H9 (cell line): ENCODE measurements at regions not wholly inside any gene's neighbourhood (a gene's known extent, or its start where the extent isn't known, plus 50 kb on each side); places are given as distances from the start of the nearest gene placed in this dataset.

Source experiments
- DNase-seq: peaks from one replicate; pipeline ENCODE4 v3.0.0-alpha.2; 2017
- H2AFZ ChIP-seq: one replicate; pipeline ENCODE4 v1.6.1; 2013; ENCODE audit warnings: mild to moderate bottlenecking, low read length, control low read depth, moderate library complexity
- H2AK5ac ChIP-seq: 2 replicates; pipeline ENCODE4 v1.6.1; 2013; ENCODE audit warnings: low read length, control low read depth, mixed read lengths; ENCODE audit not compliant: insufficient read length
- H2BK120ac ChIP-seq: one replicate; pipeline ENCODE4 v1.6.1; 2013; ENCODE audit warnings: low read depth, mild to moderate bottlenecking, low read length, control low read depth, inconsistent platforms; ENCODE audit not compliant: poor library complexity, severe bottlenecking
- H2BK12ac ChIP-seq: 2 replicates; pipeline ENCODE4 v1.6.1; 2013; ENCODE audit warnings: low read length, control low read depth, mixed read lengths, low read depth; ENCODE audit not compliant: insufficient read length
- H2BK15ac ChIP-seq: 2 replicates; pipeline ENCODE4 v1.6.1; 2013; ENCODE audit warnings: low read depth, low read length, control low read depth
- H2BK20ac ChIP-seq: one replicate; pipeline ENCODE4 v1.6.1; 2013; ENCODE audit warnings: low read depth, mild to moderate bottlenecking, low read length, control low read depth, inconsistent platforms; ENCODE audit not compliant: poor library complexity, severe bottlenecking
- H2BK5ac ChIP-seq: 2 replicates; pipeline ENCODE4 v1.6.1; 2013; ENCODE audit warnings: low read length, control low read depth, mixed read lengths; ENCODE audit not compliant: insufficient read length
- H3K14ac ChIP-seq: 2 replicates; pipeline ENCODE4 v1.6.1; 2013; ENCODE audit warnings: low read length, control low read depth; ENCODE audit not compliant: insufficient read depth
- H3K18ac ChIP-seq: 2 replicates; pipeline ENCODE4 v1.6.1; 2013; ENCODE audit warnings: low read depth, mild to moderate bottlenecking, mixed read lengths, low read length, control low read depth; ENCODE audit not compliant: insufficient read length
- H3K23ac ChIP-seq: 2 replicates; pipeline ENCODE4 v1.6.1; 2013; ENCODE audit warnings: low read length, control low read depth, mixed read lengths, low read depth; ENCODE audit not compliant: insufficient read length
- H3K23me2 ChIP-seq: 2 replicates; pipeline ENCODE4 v1.6.1; 2013; ENCODE audit warnings: low read depth, mild to moderate bottlenecking, mixed read lengths, low read length, control low read depth; ENCODE audit not compliant: insufficient read length, poor library complexity, severe bottlenecking
- H3K27ac ChIP-seq: 2 replicates; pipeline ENCODE4 v1.5.1; 2013; ENCODE audit warnings: low read length, control low read depth, mixed read lengths, low read depth; ENCODE audit not compliant: insufficient read length
- H3K27me3 ChIP-seq: 2 replicates; pipeline ENCODE4 v1.6.1; 2013; ENCODE audit warnings: low read length, control low read depth, inconsistent platforms; ENCODE audit not compliant: insufficient read depth
- H3K4ac ChIP-seq: 2 replicates; pipeline ENCODE4 v1.6.1; 2013; ENCODE audit warnings: low read depth, mild to moderate bottlenecking, control low read depth, inconsistent platforms, low read length, moderate library complexity
- H3K4me1 ChIP-seq: 2 replicates; pipeline ENCODE4 v1.6.1; 2013; ENCODE audit warnings: low read length, control low read depth, inconsistent platforms; ENCODE audit not compliant: insufficient read depth
- H3K4me2 ChIP-seq: 2 replicates; pipeline ENCODE4 v1.6.1; 2013; ENCODE audit warnings: low read length, control low read depth, mixed read lengths; ENCODE audit not compliant: insufficient read length, insufficient read depth
- H3K56ac ChIP-seq: 2 replicates; pipeline ENCODE4 v1.6.1; 2013; ENCODE audit warnings: low read depth, mild to moderate bottlenecking, mixed read lengths, low read length, control low read depth; ENCODE audit not compliant: insufficient read length
- H3K79me1 ChIP-seq: 2 replicates; pipeline ENCODE4 v1.6.1; 2013; ENCODE audit warnings: low read depth, mild to moderate bottlenecking, moderate library complexity, low read length, control low read depth, inconsistent platforms; ENCODE audit not compliant: insufficient read depth, poor library complexity, severe bottlenecking
- H3K79me2 ChIP-seq: 2 replicates; pipeline ENCODE4 v1.6.1; 2013; ENCODE audit warnings: low read length, control low read depth, inconsistent platforms; ENCODE audit not compliant: insufficient read depth
- H3K9ac ChIP-seq: 2 replicates; pipeline ENCODE4 v1.6.1; 2013; ENCODE audit warnings: low read length, control low read depth, mixed read lengths; ENCODE audit not compliant: insufficient read length; ENCODE audit errors: extremely low read depth
- H3K9me3 ChIP-seq: one replicate; pipeline ENCODE4 v1.6.1; 2013; ENCODE audit warnings: low read depth, low read length, inconsistent platforms; ENCODE audit not compliant: control insufficient read depth
- H3T11ph ChIP-seq: one replicate; pipeline ENCODE4 v1.6.1; 2013; ENCODE audit warnings: mild to moderate bottlenecking, low read length, control low read depth, inconsistent platforms
- H4K20me1 ChIP-seq: one replicate; pipeline ENCODE4 v1.6.1; 2013; ENCODE audit not compliant: control insufficient read depth, insufficient read length, insufficient read depth
- H4K5ac ChIP-seq: 2 replicates; pipeline ENCODE4 v1.6.1; 2013; ENCODE audit warnings: low read depth, mild to moderate bottlenecking, mixed read lengths, low read length, control low read depth; ENCODE audit not compliant: insufficient read length
- H4K8ac ChIP-seq: replicated peaks from 2 replicates; pipeline ENCODE4 v1.6.1; 2013; ENCODE audit warnings: low read length, control low read depth, mixed read lengths, low read depth; ENCODE audit not compliant: insufficient read length
- H4K91ac ChIP-seq: 2 replicates; pipeline ENCODE4 v1.6.1; 2013; ENCODE audit warnings: low read depth, mild to moderate bottlenecking, moderate library complexity, mixed read lengths, low read length, control low read depth; ENCODE audit not compliant: insufficient read length
- H3K27ac Mint-ChIP-seq, 3 experiments: 2 replicates in 2 of 3; 3 replicates in 1 of 3; pipeline ENCODE4 v1.8.0; 2020 to 2021; ENCODE audit warnings: mixed read lengths in 3 of 3, mild to moderate bottlenecking in 1 of 3, moderate library complexity in 1 of 3
- H3K27me3 Mint-ChIP-seq: 2 replicates; pipeline ENCODE4 v1.8.0; 2021; ENCODE audit warnings: low read depth, mild to moderate bottlenecking, moderate library complexity, mixed read lengths
- H3K36me3 Mint-ChIP-seq, 3 experiments: 2 replicates in 2 of 3; 3 replicates in 1 of 3; pipeline ENCODE4 v1.8.0; 2020 to 2021; ENCODE audit warnings: low read depth in 3 of 3, mixed read lengths in 3 of 3; ENCODE audit not compliant: insufficient read depth in 1 of 3
- H3K4me1 Mint-ChIP-seq, 2 experiments: 2 replicates each; pipeline ENCODE4 v1.8.0; 2020; ENCODE audit warnings: mixed read lengths in 2 of 2
- H3K4me3 Mint-ChIP-seq, 2 experiments: 2 replicates in 1 of 2; 3 replicates in 1 of 2; pipeline ENCODE4 v1.8.0; 2020 to 2021; ENCODE audit warnings: mild to moderate bottlenecking in 2 of 2, mixed read lengths in 2 of 2, moderate library complexity in 1 of 2
- H3K9me3 Mint-ChIP-seq, 2 experiments: 2 replicates in 1 of 2; 3 replicates in 1 of 2; pipeline ENCODE4 v1.8.0; 2020; ENCODE audit warnings: mild to moderate bottlenecking in 2 of 2, mixed read lengths in 2 of 2, moderate library complexity in 1 of 2
- CTCF ChIP-seq: fragments of 200-600 bp; sonication (generic); conservative IDR thresholded peaks from 3 replicates; pipeline ENCODE4 v1.8.0; 2021; ENCODE audit warnings: antibody characterized with exemption, mild to moderate bottlenecking
- WGBS: extraction: QIAGEN DNeasy Blood & Tissue Kit; methylation state at CpG from one replicate; pipeline ENCODE4 v1.1.7; 2013; ENCODE audit warnings: missing lambda C conversion rate, low lambda C conversion rate, mixed read lengths; ENCODE audit not compliant: insufficient read length; ENCODE audit errors: extremely low coverage; 5-methylcytosine and 5-hydroxymethylcytosine counted together

GRCh38 chr15:69658411-69658945 is 205.9 kb downstream of the RPLP1 start:
- Histone ChIP-seq H2AFZ (no peak overlapping the region), H3K79me2 (no peaks in the 10 kb centered on the region), H3K23me2 (no peaks in the 10 kb centered on the region), H3K14ac (no peak overlapping the region), H3K23ac (no peak overlapping the region), H3K56ac (no peak overlapping the region), H3K4ac (no peak overlapping the region), H3K79me1 (no peaks in the 10 kb centered on the region), H3K4me2 (no peak overlapping the region), H3K27ac (no peak overlapping the region), H2BK5ac (no peak overlapping the region), H2BK20ac (no peak overlapping the region), H4K91ac (no peak overlapping the region), H3K18ac (no peak overlapping the region), H4K20me1 (no peaks in the 10 kb centered on the region), H2BK15ac (no peak overlapping the region), H2BK120ac (no peak overlapping the region), H3K4me1 (no peaks in the 10 kb centered on the region), H3T11ph (no peak overlapping the region), H4K5ac (no peak overlapping the region), H4K8ac (no peak overlapping the region), H2AK5ac (no peak overlapping the region), H2BK12ac (no peak overlapping the region), H3K27me3 (no peaks in the 10 kb centered on the region), H3K9ac (no peak overlapping the region), H3K9me3 (no peaks in the 10 kb centered on the region)
- Mint-ChIP-seq H3K27ac (no peak overlapping the region), H3K4me1 (no peaks in the 10 kb centered on the region), H3K36me3 (no peaks in the 10 kb centered on the region), H3K9me3 (no peaks in the 10 kb centered on the region; a peak in 1 of 5 replicates), H3K27me3 (peaks cover 6% of the 10 kb centered on the region), H3K4me3 (no peak overlapping the region)
- TF ChIP-seq CTCF = no peak
- no peak for DNase-seq
- no CpG with 5 or more reads among the region's 8 CpGs for WGBS
